GM23338 (cell line): ENCODE measurements at regions not wholly inside any gene's neighbourhood (a gene's known extent, or its start where the extent isn't known, plus 50 kb on each side); places are given as distances from the start of the nearest gene placed in this dataset.

Experiments used
- ATAC-seq: fragments of 200-7000 bp; cut with Tn5 transposase; 3 replicates; pipeline ENCODE4 v1.9.1; 2020
- DNase-seq: peaks from one replicate; pipeline ENCODE4 v3.0.0-alpha.2; 2015; ENCODE audit warnings: low spot score
- H2AFZ ChIP-seq: fragments of 200-600 bp; sonication (generic); 2 replicates; pipeline ENCODE4 v1.8.0; 2016; ENCODE audit warnings: antibody characterized with exemption, mild to moderate bottlenecking, moderate library complexity
- H3F3A ChIP-seq: fragments of 200-600 bp; sonication (generic); replicated peaks from 2 replicates; pipeline ENCODE4 v1.8.0; 2017; ENCODE audit warnings: antibody characterized with exemption, mixed run types, low read depth
- H3K27ac ChIP-seq: fragments of 200-600 bp; sonication (generic); 2 replicates; pipeline ENCODE4 v1.6.1; 2016; ENCODE audit warnings: low read depth
- H3K27me3 ChIP-seq: fragments of 200-600 bp; sonication (generic); 2 replicates; pipeline ENCODE4 v1.8.0; 2016; ENCODE audit warnings: mild to moderate bottlenecking, mixed run types, moderate library complexity; ENCODE audit not compliant: insufficient read depth
- H3K36me3 ChIP-seq: fragments of 200-600 bp; sonication (generic); 2 replicates; pipeline ENCODE4 v1.8.0; 2016; ENCODE audit warnings: mild to moderate bottlenecking; ENCODE audit not compliant: insufficient read depth
- H3K4me1 ChIP-seq: fragments of 200-600 bp; sonication (generic); 2 replicates; pipeline ENCODE4 v1.8.0; 2016; ENCODE audit warnings: mild to moderate bottlenecking, moderate library complexity; ENCODE audit not compliant: insufficient read depth
- H3K4me2 ChIP-seq: fragments of 200-600 bp; sonication (generic); 2 replicates; pipeline ENCODE4 v1.7.1; 2017; ENCODE audit warnings: mixed run types
- H3K4me3 ChIP-seq: fragments of 200-600 bp; sonication (generic); 2 replicates; pipeline ENCODE4 v1.6.1; 2016; ENCODE audit warnings: mixed run types
- H3K79me2 ChIP-seq: fragments of 200-600 bp; sonication (generic); replicated peaks from 2 replicates; pipeline ENCODE4 v1.8.0; 2017; ENCODE audit warnings: mild to moderate bottlenecking; ENCODE audit not compliant: insufficient read depth
- H3K9me2 ChIP-seq: fragments of 200-600 bp; sonication (generic); 2 replicates; pipeline ENCODE4 v1.8.0; 2017; ENCODE audit not compliant: insufficient read depth
- H4K20me1 ChIP-seq: fragments of 200-600 bp; sonication (generic); replicated peaks from 2 replicates; pipeline ENCODE4 v1.8.0; 2017; ENCODE audit warnings: mild to moderate bottlenecking; ENCODE audit not compliant: insufficient read depth
- H3K27ac Mint-ChIP-seq: 2 replicates; pipeline ENCODE4 v1.8.0; 2020; ENCODE audit warnings: inconsistent platforms, mild to moderate bottlenecking, moderate library complexity, mixed read lengths
- H3K27me3 Mint-ChIP-seq: 3 replicates; pipeline ENCODE4 v1.8.0; 2022; ENCODE audit warnings: low read depth, mild to moderate bottlenecking, moderate library complexity, mixed read lengths, inconsistent platforms; ENCODE audit not compliant: insufficient read depth, poor library complexity
- H3K36me3 Mint-ChIP-seq: 3 replicates; pipeline ENCODE4 v1.8.0; 2021; ENCODE audit warnings: low read depth, mild to moderate bottlenecking, inconsistent platforms, moderate library complexity, mixed read lengths
- H3K4me1 Mint-ChIP-seq: 3 replicates; pipeline ENCODE4 v1.8.0; 2020; ENCODE audit warnings: mild to moderate bottlenecking, inconsistent platforms, mixed read lengths
- H3K4me3 Mint-ChIP-seq: 3 replicates; pipeline ENCODE4 v1.8.0; 2021; ENCODE audit warnings: moderate library complexity, mild to moderate bottlenecking, inconsistent platforms, mixed read lengths
- H3K9me3 Mint-ChIP-seq: 3 replicates; pipeline ENCODE4 v1.8.0; 2020; ENCODE audit warnings: moderate library complexity, mild to moderate bottlenecking, inconsistent platforms, mixed read lengths
- CREB1 ChIP-seq: fragments of 250-450 bp; sonication (Bioruptor Pico); IDR thresholded peaks from 2 replicates; pipeline ENCODE4 v1.5.0; 2020; ENCODE audit warnings: low read depth, mild to moderate bottlenecking, moderate library complexity
- EZH2 ChIP-seq: fragments of 200-600 bp; sonication (generic); IDR thresholded peaks from one replicate; pipeline ENCODE4 v1.8.0; 2017; ENCODE audit warnings: antibody characterized with exemption, mild to moderate bottlenecking, low read depth; ENCODE audit not compliant: unreplicated experiment
- EZH2phosphoT487 ChIP-seq: fragments of 200-600 bp; sonication (generic); IDR thresholded peaks from one replicate; pipeline ENCODE4 v1.8.1; 2018; ENCODE audit warnings: antibody characterized with exemption; ENCODE audit not compliant: unreplicated experiment
- NANOG ChIP-seq: IDR thresholded peaks from 2 replicates; pipeline ENCODE4 v1.6.1; 2016; ENCODE audit warnings: antibody characterized with exemption, borderline replicate concordance
- POLR2AphosphoS5 ChIP-seq: IDR thresholded peaks from 2 replicates; pipeline ENCODE4 v1.6.1; 2016; ENCODE audit warnings: antibody characterized with exemption, low read depth
- STAT1 ChIP-seq: IDR thresholded peaks from one replicate; pipeline ENCODE4 v1.6.1; 2016; ENCODE audit warnings: antibody characterized with exemption; ENCODE audit not compliant: unreplicated experiment
- ZNF114 ChIP-seq: fragments of 250-450 bp; sonication (Bioruptor Pico); IDR thresholded peaks from 2 replicates; pipeline ENCODE4 v1.5.0; 2020; ENCODE audit warnings: mild to moderate bottlenecking, moderate library complexity
- ZNF331 ChIP-seq: fragments of 250-450 bp; sonication (Bioruptor Pico); IDR thresholded peaks from 2 replicates; pipeline ENCODE4 v1.5.0; 2020; ENCODE audit warnings: low read depth, mild to moderate bottlenecking, moderate library complexity
- TF ChIP-seq, protein P1 (sequence below): fragments of 250-450 bp; sonication (Bioruptor Pico); IDR thresholded peaks from 2 replicates; pipeline ENCODE4 v1.5.0; 2020; ENCODE audit warnings: mild to moderate bottlenecking, moderate library complexity
- TF ChIP-seq, protein P2 (sequence below), 2 experiments: fragments of 200-600 bp in 1 of 2; sonication (generic) in 1 of 2; conservative IDR thresholded peaks; 2 replicates each; pipeline versions ENCODE4 v1.5.1 to v1.6.1; 2016 to 2017; ENCODE audit warnings: antibody characterized with exemption in 2 of 2, low read depth in 2 of 2, mild to moderate bottlenecking in 2 of 2, moderate library complexity in 1 of 2
- TF ChIP-seq, protein P3 (sequence below): IDR thresholded peaks from one replicate; pipeline ENCODE4 v1.6.1; 2018; ENCODE audit warnings: antibody characterized with exemption; ENCODE audit not compliant: unreplicated experiment

DNA sequence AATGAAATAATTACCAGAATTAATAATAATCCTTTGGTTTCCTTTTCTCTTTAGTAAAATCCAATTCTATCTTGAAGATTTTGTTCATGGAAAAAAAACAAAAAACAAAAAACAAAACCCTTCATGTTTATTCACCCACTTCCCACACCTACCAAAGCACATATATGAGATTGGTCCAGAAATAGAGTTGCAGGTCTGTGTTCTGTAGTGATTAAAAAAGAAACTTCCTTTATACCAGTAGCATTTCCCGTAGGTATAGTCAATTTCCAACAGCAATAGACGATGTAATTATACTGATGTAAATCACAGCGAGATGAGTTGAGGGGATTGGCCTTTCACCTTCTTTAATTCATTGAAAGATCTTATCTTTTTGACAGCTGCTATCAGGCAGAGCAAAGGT, 194.6 kb downstream of the SOX2 start (continued):
- TF ChIP-seq, protein P1, sequence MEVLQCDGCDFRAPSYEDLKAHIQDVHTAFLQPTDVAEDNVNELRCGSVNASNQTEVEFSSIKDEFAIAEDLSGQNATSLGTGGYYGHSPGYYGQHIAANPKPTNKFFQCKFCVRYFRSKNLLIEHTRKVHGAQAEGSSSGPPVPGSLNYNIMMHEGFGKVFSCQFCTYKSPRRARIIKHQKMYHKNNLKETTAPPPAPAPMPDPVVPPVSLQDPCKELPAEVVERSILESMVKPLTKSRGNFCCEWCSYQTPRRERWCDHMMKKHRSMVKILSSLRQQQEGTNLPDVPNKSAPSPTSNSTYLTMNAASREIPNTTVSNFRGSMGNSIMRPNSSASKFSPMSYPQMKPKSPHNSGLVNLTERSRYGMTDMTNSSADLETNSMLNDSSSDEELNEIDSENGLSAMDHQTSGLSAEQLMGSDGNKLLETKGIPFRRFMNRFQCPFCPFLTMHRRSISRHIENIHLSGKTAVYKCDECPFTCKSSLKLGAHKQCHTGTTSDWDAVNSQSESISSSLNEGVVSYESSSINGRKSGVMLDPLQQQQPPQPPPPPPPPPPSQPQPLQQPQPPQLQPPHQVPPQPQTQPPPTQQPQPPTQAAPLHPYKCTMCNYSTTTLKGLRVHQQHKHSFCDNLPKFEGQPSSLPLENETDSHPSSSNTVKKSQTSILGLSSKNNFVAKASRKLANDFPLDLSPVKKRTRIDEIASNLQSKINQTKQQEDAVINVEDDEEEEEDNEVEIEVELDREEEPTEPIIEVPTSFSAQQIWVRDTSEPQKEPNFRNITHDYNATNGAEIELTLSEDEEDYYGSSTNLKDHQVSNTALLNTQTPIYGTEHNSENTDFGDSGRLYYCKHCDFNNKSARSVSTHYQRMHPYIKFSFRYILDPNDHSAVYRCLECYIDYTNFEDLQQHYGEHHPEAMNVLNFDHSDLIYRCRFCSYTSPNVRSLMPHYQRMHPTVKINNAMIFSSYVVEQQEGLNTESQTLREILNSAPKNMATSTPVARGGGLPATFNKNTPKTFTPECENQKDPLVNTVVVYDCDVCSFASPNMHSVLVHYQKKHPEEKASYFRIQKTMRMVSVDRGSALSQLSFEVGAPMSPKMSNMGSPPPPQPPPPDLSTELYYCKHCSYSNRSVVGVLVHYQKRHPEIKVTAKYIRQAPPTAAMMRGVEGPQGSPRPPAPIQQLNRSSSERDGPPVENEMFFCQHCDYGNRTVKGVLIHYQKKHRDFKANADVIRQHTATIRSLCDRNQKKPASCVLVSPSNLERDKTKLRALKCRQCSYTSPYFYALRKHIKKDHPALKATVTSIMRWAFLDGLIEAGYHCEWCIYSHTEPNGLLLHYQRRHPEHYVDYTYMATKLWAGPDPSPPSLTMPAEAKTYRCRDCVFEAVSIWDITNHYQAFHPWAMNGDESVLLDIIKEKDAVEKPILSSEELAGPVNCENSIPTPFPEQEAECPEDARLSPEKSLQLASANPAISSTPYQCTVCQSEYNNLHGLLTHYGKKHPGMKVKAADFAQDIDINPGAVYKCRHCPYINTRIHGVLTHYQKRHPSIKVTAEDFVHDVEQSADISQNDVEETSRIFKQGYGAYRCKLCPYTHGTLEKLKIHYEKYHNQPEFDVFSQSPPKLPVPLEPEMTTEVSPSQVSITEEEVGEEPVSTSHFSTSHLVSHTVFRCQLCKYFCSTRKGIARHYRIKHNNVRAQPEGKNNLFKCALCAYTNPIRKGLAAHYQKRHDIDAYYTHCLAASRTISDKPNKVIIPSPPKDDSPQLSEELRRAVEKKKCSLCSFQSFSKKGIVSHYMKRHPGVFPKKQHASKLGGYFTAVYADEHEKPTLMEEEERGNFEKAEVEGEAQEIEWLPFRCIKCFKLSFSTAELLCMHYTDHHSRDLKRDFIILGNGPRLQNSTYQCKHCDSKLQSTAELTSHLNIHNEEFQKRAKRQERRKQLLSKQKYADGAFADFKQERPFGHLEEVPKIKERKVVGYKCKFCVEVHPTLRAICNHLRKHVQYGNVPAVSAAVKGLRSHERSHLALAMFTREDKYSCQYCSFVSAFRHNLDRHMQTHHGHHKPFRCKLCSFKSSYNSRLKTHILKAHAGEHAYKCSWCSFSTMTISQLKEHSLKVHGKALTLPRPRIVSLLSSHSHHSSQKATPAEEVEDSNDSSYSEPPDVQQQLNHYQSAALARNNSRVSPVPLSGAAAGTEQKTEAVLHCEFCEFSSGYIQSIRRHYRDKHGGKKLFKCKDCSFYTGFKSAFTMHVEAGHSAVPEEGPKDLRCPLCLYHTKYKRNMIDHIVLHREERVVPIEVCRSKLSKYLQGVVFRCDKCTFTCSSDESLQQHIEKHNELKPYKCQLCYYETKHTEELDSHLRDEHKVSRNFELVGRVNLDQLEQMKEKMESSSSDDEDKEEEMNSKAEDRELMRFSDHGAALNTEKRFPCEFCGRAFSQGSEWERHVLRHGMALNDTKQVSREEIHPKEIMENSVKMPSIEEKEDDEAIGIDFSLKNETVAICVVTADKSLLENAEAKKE = no peak

DNA sequence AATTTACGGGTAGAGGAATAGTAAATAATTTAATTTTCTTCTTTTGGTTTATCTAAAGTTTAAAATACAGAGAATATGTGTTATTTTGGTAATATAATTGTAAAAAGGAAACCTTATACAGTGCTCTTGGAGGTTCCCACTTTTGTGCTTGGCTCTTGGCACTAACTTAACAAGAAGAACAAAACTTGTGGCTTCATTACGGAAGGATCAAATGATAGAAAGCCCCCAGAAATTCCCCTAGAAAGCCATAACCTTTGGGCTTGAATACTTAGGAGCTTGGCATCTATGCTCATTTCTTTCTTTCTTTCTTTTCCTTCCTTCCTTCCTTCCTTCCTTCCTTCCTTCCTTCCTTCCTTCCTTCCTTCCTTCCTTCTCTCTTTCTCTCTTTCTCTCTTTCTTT, 197.5 kb downstream of the SOX2 start:
- no peaks in the 10 kb centered on the region for H3K36me3 ChIP-seq
- no peaks in the 10 kb centered on the region for H3K9me2 ChIP-seq
- Mint-ChIP-seq H3K27ac (no peak overlapping the region), H3K27me3 (peaks cover 6% of the 10 kb centered on the region), H3K36me3 (no peaks in the 10 kb centered on the region), H3K4me1 (peaks cover 8% of the 10 kb centered on the region), H3K9me3 (no peaks in the 10 kb centered on the region; the same call in 2 of the 3 replicates), H3K4me3 (no peak overlapping the region)
- no peak overlapping the region for H3K4me3 ChIP-seq
- H3K27me3 ChIP-seq = no peaks in the 10 kb centered on the region
- no peak overlapping the region for H3K27ac ChIP-seq
- no peaks in the 10 kb centered on the region for H3K79me2 ChIP-seq
- H4K20me1 ChIP-seq = no peaks in the 10 kb centered on the region
- H3K4me1 ChIP-seq = 0 out of 2 replicates have a peak, but pooled peaks cover 6% of the 10 kb centered on the region
- ATAC-seq (no peak), DNase-seq (no peak)
- H3K4me2 ChIP-seq = no peak overlapping the region
- H3F3A ChIP-seq = no peaks in the 10 kb centered on the region
- H2AFZ ChIP-seq = no peak overlapping the region
- TF ChIP-seq CREB1 (CRISPR knock-in tag) = no peak
- TF ChIP-seq POLR2AphosphoS5 = no peak
- TF ChIP-seq EZH2phosphoT487 = no peak
- TF ChIP-seq EZH2 = no peak
- no peak for TF ChIP-seq ZNF331 (CRISPR knock-in tag)
- TF ChIP-seq, protein P2, sequence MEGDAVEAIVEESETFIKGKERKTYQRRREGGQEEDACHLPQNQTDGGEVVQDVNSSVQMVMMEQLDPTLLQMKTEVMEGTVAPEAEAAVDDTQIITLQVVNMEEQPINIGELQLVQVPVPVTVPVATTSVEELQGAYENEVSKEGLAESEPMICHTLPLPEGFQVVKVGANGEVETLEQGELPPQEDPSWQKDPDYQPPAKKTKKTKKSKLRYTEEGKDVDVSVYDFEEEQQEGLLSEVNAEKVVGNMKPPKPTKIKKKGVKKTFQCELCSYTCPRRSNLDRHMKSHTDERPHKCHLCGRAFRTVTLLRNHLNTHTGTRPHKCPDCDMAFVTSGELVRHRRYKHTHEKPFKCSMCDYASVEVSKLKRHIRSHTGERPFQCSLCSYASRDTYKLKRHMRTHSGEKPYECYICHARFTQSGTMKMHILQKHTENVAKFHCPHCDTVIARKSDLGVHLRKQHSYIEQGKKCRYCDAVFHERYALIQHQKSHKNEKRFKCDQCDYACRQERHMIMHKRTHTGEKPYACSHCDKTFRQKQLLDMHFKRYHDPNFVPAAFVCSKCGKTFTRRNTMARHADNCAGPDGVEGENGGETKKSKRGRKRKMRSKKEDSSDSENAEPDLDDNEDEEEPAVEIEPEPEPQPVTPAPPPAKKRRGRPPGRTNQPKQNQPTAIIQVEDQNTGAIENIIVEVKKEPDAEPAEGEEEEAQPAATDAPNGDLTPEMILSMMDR (conservative IDR thresholded peaks at IDR 0.05; ENCODE audit: low read depth in 2 of 2) = no peak
- no peak for TF ChIP-seq ZNF114 (CRISPR knock-in tag)
- TF ChIP-seq, protein P3, sequence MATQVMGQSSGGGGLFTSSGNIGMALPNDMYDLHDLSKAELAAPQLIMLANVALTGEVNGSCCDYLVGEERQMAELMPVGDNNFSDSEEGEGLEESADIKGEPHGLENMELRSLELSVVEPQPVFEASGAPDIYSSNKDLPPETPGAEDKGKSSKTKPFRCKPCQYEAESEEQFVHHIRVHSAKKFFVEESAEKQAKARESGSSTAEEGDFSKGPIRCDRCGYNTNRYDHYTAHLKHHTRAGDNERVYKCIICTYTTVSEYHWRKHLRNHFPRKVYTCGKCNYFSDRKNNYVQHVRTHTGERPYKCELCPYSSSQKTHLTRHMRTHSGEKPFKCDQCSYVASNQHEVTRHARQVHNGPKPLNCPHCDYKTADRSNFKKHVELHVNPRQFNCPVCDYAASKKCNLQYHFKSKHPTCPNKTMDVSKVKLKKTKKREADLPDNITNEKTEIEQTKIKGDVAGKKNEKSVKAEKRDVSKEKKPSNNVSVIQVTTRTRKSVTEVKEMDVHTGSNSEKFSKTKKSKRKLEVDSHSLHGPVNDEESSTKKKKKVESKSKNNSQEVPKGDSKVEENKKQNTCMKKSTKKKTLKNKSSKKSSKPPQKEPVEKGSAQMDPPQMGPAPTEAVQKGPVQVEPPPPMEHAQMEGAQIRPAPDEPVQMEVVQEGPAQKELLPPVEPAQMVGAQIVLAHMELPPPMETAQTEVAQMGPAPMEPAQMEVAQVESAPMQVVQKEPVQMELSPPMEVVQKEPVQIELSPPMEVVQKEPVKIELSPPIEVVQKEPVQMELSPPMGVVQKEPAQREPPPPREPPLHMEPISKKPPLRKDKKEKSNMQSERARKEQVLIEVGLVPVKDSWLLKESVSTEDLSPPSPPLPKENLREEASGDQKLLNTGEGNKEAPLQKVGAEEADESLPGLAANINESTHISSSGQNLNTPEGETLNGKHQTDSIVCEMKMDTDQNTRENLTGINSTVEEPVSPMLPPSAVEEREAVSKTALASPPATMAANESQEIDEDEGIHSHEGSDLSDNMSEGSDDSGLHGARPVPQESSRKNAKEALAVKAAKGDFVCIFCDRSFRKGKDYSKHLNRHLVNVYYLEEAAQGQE = no peak
- TF ChIP-seq NANOG = no peak
- TF ChIP-seq STAT1 = no peak
